ENCODE measurements at regions not wholly inside any gene's neighbourhood (a gene's known extent, or its start where the extent isn't known, plus 50 kb on each side); places are given as distances from the start of the nearest gene placed in this dataset.
"Not testable (repeated sequence)": the region's sequence is repeated elsewhere in the genome, so short reads cannot be mapped to it uniquely, and the experiment has no call there.

DNA sequence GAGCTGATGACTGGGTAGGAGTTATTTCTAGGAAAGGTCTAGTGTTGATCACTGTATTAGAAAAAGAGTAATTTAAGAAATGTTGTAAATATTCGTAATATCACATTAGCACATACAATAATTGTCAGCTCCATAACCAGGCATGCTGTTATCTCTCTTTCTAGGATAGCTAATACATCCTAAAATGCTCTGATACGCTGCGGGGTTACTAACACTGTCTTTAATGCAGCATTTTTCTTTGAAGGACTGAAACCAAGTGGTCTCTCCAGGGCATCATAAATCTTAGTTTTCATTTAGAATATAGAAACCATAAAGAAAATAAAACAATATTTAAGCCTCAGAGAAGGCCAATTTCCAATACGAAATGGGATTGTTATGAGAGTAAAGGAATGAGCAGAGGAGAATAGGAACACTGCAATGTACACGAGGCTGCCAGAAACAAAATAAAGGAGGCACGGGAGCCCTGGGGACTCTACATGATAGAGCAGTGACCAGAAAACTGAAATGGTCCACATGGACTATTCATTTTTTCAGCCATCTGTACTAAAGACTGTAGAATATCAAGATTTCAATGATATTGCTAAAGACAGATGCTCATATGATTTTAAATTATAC is 1606.7 kb upstream of the AGA start:
- no peak for DNase-seq

DNA sequence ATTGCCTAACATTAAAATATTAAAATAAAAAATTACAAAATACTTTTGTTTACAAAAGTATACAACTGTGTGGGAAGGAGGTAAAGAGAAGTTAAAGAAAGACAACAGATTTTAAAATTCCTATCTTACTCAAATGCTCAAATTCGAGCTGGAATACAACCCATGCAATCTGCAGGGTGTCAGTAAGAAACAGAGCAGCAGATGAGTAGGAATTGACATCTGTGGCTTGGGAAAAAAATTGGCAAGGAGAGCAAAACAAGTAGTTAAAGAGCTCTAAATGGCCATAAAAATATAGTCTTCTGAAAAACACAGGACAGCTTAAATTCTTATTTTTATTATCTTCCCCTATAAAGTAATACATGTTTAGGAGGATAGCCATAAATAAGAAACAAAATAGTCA is 1609.0 kb upstream of the AGA start:
- no peak for DNase-seq

DNA sequence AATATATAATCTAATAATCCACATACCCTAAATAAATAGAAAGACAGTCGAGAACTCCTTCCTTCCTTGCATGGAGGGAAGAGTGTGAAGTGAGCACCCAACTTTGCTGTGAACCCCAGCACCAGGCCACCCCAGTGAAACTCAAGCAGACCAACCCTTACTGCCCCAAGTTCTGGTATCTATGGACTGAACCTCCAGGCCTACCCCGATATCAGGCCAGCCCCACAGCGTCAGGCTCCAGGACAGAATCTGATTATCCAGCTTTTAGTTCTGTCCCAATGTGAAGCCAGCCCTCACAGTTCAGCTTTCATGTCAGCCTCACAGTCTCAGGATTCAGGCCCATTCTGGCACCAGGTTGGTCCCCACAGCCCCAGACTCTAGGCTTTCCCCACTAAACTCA is 1617.2 kb upstream of the AGA start:
- DNase-seq, result no peak

DNA sequence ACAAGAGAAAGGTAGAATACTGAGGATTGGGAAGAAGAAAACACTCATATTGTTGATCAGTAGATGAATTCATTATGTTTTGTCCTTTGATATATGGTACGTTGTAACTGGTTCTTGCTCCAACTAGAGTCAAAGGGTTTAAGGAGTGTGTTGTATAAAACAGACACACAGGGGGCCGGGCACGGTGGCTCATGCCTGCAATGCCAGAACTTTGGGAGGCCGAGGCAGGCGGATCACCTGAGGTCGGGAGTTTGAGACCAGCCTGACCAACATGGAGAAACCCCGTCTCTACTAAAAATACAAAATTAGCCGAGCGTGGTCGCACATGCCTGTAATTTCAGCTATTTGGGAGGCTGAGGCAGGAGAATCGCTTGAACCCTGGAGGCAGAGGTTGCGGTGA is 1624.0 kb upstream of the AGA start:
- DNase-seq, result not testable (repeated sequence)

DNA sequence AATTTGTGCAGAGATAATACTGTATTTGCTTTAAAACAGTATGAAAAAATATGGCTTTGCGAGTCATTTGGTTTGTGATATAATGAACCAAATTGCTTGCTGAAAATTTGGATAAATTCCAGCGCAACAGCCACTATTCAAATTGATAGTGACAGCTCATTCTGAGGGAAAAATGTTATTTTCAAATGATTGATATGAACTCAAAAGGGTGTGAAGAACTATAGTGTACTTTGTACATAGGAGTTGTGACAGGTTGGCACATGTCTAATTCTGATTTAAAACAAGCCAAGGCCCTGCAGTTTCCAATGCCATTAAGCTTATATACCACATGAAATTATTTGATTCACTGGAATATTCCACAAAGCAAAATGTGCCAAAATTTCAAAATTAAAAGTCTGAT is 1628.9 kb upstream of the AGA start:
- no peak for DNase-seq

DNA sequence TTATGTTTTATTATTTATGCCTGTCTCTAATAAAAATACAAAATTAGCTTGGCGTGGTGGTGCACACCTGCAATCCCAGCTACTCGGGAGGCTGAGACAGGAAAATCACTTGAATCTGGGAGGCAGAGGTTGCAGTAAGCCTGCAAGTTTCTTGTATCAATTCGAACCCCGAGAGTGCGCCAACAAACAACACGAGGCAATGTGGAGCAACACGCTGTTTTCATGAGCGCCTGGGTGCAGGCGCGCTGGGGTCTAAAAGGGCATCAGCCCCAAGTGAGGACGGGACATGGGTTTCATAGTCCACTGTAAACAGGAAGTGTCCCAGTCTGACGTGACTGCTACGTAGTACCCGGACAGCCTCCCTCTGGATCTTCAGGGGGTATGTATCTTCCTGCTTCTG is 1634.6 kb upstream of the AGA start:
- DNase-seq, result no peak

DNA sequence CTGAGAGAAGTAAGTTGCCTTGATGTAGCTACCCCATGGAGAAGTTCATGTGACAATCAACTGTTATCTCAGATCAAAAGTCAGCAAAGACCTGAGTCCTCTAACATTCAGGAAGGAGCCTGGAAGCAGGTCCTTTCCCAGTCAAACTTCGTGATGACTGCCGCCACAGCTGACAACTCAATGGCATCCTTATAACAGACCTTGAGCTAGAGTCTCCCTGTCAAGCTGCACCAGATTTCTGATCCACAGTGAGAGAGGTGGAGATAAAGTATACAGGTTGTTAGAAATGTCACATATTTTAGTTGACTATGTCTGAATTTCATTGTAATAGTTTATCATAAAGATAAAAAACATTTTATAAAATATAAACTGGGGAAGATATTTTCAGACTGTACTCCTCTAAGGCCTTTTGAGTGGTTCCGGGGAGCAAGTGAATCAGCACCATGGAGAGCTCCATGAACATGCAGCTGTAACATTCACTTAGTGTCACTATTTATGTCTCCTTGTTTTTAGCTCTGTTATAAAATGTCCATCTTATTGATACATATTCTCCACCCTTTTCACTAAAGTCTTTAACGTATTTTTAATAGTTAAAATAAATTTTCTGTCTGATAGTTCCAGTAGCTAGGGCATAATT is 1653.5 kb upstream of the AGA start:
- DNase-seq, result peak; percentile 26

DNA sequence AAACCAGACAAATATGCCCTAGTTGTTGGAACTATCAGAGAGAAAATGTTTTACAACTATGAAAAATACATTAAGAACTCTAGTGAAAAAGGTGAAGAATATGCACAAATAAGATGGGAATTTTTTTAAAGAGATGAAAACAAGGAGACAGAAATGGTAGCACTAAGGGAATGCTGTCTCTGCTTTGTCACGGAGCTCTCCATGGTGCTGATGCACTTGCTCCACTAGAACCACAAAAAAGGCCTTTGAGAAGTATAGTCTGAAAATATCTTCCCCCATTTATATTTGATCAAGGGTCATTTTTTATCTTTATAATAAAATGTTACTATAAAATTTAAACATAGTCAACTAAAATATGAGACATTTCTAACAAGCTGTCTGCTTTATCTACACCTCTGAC is 1655.5 kb upstream of the AGA start:
- DNase-seq, result peak; percentile 31

DNA sequence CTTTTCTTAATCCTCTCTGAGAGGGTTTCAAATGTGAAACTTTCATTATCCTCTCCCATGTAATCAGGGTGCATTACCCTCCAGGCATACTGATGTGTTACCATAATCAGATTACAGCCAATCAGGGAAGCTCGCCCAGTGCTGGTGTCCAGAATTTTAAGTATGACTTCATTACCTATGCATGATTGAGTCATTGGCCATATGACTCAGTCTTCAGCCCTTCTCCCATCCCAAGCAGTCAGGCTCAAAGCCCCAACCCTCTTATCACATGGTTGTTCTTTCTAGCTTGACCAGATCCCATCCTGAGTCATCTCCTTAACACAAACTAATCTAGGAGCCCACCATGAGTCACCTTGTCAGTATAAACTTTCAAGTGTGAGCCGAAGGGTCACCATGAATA is 1668.1 kb upstream of the AGA start:
- no peak for DNase-seq

DNA sequence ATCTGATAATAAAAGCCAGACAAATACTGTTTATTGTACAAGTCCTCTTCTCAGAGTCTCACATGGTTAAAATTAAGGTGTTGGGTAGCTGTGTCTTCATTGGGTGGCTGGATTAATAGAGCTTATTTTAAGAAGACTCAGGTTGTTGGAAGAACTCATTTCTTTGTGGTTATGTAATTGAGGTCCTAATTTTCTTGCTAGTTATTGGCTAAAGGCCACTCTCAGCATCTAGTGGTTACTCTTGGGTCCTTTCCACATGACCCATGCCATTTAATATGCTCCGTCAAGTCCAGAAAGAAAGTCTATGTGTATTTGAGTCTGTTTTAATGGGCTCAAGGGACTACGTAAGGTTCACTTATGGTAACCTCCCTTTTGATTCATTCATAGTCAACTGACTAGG is 1668.6 kb upstream of the AGA start:
- no peak for DNase-seq

DNA sequence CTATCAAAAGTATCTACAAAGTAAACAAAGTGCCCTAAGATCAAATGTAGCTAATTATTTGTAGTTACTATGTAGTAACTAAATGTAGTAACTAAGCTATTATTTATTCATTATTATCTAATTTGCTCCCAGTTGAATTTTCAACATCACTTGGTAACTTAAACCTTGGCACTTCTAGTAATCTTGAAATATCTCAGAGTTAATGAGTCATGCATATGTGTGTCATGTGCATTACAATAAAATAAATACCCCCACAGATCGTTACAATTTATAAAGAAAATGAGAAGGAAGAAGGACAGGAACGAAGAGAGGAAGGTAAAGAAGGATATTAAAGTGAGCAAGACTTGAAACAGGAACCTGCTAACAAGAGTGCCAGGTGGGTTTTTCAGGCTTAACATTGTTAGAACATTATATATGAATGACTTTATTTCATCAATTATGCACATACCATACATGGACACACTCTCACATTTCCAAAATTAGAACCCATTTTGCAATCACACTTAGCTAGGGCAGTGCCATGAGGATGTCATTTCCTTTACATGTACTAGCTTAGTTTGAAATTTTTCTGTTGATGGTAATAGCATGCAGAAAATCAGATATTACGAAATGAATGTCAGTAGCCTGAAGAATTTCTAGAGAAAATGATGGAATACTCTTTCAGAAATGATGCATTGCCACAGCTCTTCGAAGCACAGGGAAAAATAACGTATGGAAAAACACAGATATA is 1670.4 kb upstream of the AGA start:
- DNase-seq, result no peak

DNA sequence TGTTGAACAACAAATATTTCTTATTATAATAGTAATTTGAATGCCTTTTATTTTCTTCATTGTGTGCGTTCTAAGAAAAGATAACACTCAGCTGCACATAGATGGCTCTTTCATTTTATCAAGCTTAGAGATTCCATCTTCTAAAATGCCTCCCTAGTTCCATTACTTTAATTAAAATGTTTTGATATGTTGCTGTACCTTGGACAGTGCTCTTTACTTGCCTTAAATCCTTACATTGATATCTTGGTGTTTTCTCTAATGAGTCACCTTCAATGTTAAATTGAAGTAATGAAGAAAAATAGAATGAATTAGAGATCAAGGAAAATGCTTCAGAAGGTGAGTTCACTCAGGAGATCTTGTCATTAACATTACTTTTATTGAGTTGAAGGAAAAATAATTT is 1672.4 kb upstream of the AGA start:
- DNase-seq, result no peak

DNA sequence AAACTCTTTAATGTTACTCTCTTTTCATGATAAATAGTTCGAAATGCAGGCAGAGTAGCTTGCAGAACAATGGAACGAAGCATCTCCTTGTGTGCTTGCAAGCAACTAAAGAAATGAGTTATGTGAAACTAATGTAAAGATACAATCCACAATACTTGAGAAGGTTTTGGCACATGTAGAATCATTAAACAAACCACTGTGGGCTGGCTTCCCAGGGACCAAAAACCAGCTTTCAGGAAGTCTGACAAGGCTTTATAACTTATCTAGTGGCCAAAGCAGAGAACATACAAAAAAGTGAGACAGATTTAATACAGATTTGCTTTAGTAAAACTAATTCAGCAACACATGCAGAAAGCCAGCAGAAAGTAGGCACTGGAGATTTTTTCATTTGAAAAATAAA is 1673.8 kb upstream of the AGA start:
- no peak for DNase-seq

DNA sequence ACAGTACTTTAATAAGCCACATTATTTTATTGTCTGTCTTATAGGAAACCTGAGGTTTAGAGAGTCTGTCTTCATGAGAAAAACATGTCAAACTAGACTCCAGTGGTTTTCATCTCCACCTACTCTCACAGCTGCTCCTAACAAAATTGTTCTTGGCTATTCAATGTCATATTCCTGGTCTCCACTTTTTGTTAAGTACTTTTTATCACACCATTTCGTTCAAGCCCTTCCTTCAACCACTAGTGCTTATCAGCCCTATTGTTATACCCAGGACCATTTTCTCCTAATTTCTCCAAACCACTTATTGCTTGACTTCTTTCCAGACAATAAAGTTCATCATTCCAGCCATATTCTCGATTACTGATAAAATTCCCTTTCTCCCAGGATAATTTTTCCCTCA is 1674.3 kb upstream of the AGA start:
- DNase-seq, result no peak

DNA sequence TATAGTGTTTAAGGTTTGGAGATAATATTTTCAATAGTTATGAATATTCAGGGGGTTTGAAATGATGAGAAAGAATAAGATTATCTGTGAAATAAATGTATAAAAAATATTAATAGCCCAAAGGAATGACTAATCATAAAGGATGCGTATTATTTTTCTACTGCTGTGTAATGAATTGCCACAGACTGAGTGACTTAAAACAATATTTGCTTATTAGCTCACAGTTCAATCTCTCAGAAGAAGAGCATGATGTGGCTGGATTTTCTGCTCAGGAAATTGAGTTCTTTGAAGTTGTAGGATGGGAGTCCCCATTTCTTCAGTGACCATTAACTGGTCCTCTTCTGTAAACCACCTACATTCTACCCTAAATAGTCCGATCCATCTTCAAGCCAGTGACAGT is 1680.8 kb upstream of the AGA start:
- no peak for DNase-seq

DNA sequence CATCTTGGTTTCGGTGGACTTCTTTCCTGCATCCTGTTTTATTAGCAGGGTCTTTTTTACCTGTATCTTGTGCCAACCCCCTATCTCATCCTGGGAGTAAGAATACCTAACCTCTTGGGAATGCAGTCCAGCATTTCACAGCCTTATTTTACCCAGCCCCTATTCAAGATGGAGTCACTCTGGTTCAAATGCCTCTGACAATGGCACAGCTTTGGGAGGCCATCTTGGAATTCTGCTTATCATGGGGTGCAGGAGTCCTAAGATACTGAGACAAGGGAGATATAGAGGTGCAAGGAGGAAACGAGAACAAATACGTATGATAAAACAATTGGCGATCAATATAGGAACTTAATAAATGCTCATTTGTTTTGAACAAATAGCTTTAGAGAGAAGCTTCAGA is 1682.2 kb upstream of the AGA start:
- DNase-seq, result no peak

DNA sequence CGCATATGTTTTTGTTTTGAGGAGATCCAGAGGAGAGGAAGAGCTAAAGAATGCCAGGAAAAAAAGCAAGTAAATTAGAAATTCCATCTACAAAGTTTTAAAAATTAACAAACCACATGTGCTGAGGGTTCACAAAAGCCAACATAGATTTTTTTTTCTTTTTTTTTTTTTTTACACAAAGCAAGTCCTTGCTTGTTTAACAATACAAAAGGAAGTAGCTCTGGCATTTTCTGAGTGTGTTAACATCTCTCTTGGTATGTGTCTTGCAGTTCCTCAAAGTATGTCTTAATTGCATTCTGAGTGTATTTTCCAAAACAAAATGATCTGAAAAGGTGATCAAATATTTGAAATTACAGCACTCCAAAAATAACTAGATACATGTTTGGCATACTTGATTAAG is 1682.7 kb upstream of the AGA start:
- DNase-seq, result no peak

DNA sequence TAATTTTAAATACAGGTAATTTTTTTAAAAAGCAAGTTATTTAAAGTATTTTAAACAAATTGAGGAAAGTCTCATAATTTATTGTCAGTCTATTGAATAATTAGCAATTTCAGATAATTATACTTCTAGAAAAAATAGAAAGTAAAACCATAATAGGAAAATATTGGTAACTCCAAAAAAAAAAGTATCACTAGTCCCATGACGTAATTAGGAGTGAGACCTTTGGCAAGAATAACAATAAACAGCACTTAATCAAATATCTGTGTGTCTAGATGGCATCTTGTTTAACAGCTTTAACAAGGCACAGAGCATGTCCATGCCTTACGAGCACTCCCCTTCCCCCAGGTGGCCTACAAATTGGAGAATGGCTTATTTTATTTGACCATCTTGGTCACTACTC is 1683.6 kb upstream of the AGA start:
- no peak for DNase-seq

DNA sequence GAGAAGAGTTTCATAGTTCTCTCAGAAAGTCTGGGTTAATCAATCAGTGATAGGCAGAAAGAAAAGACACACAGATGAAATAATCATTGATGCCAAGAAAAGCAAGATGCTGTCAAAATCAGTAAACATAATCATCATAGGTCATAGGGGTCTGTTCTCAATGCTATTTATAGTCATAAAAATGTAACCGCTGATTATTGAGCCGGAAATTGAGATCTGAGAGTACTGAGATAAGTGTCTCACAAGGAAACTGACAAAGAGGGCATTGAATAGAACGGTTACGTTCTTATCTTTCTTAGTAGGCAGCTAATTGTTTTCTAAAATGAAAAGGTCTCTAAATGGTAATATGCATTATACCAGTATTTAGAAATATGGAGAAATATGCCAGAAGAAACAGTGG is 1686.1 kb upstream of the AGA start:
- DNase-seq, result no peak

DNA sequence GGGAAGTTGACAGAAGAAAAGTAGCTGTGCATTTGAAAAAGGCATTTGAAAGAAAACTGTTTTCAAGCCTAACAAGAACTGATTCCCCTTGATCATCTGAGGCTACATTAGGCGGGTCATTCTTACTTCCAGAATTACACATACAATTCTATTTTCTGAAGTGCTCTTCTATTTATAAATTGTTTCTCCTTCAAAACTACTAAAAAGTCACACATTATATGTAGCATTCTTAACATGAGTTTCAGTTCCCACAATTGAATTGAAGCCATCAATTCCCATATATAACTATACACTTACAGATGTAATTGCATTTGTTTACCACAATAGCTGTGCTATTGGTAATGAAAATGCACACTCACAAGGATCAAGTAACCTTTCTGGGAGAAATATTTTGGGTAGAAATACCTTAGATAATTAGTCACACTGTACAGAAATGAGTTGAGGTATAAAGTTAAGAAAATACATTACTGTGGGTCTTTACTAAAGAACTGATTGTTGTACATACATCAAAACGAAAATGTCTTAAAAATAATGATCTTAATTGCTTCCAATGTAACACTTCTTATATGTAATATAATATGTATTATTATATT is 1688.0 kb upstream of the AGA start:
- no peak for DNase-seq

DNA sequence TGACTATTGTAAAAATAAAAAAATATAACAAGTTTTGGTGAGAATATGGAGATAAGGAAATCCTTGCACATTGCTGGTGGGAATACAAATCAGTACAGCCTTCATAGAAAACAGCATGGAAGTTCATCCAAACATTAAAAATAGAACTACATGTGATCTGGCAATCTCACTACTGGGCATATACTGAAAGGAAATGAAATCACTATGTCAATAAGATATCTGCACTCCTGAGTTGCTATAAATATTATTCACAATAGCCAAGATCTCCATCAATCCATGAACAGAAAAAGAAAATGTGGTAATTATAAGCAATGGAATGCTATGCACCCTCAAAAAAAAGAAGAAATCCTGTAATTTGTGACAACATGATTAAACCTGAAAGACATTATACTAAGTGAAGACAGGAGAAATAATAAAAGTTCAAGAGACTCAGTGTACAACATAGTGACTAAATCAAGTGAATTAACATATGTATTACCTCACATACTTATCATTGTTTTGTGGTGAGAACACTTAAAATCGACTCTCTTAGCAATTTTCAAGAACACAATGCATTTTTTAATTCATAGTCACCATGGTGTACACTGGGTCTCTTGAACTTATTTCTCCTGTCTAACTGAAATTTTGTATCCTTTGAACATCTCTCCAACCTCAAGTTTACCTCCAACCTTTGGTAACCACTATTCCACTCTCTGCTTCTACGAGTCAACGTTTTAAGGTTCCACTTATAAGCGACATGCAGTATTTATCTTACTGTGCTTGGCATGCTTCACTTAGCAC is 1703.7 kb upstream of the AGA start:
- DNase-seq, result no peak

DNA sequence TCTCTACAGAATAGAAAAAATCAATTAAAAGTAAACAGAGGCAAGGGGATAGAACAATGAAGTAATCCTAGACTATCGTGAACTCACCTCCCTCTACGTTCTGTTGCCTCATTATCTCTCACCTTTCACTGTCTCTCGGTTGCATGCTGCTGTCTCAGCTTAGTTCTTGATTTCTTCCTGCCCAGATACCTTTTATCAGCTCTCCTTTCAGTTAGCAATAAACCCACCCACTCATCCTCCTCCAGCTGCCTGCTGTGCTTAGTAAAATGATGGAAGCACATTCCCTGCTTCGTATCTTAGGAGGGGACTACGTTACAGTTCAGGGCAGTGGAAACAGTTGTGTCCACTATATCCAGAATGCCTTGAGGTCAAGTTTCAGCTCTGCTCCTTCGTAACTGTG is 1709.5 kb upstream of the AGA start:
- DNase-seq, result no peak

DNA sequence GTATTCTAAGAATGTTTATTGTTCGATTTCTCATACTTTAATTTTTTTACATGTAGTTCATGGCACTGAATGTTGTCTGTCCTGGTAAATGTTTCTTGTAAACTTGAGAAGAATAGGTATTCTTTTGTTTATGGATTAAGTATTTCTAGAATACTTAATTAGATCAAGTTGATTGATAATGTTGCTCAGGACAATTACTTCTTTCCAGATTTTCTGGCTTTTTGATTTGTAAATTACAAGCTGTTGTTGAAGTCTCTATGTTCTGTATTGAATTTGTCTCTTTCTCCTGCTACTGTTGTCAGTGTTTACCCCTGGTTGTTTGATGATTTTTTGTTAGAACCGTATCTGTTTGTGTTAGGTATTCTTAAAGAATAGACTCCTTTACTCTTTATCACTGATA is 1720.9 kb upstream of the AGA start:
- no peak for DNase-seq

All from left hindlimb (tissue), 1 donor.